Mucosa of stomach (tissue), 1 donor: ENCODE measurements at regions not wholly inside any gene's neighbourhood (a gene's known extent, or its start where the extent isn't known, plus 50 kb on each side); places are given as distances from the start of the nearest gene placed in this dataset.
"Not testable (repeated sequence)": the region's sequence is repeated elsewhere in the genome, so short reads cannot be mapped to it uniquely, and the experiment has no call there.

Experiments
- H3K27me3 ChIP-seq: one replicate; pipeline ENCODE4 v1.7.0; 2013; ENCODE audit warnings: mild to moderate bottlenecking, low read length; ENCODE audit not compliant: control insufficient read depth, insufficient read depth
- H3K36me3 ChIP-seq: one replicate; pipeline ENCODE4 v1.7.0; 2013; ENCODE audit warnings: low read length; ENCODE audit not compliant: control insufficient read depth, insufficient read depth
- H3K4me1 ChIP-seq: one replicate; pipeline ENCODE4 v1.7.0; 2013; ENCODE audit warnings: mild to moderate bottlenecking, low read length; ENCODE audit not compliant: control insufficient read depth, insufficient read depth
- H3K4me3 ChIP-seq: one replicate; pipeline ENCODE4 v1.7.0; 2013; ENCODE audit warnings: low read length
- H3K9ac ChIP-seq: one replicate; pipeline ENCODE4 v1.7.0; 2013; ENCODE audit warnings: mild to moderate bottlenecking, low read length, moderate library complexity
- H3K9me3 ChIP-seq: one replicate; pipeline ENCODE4 v1.7.0; 2013; ENCODE audit warnings: mild to moderate bottlenecking, low read length, moderate library complexity; ENCODE audit not compliant: control insufficient read depth
- donor health status: Pancreatic carcinoma.

DNA sequence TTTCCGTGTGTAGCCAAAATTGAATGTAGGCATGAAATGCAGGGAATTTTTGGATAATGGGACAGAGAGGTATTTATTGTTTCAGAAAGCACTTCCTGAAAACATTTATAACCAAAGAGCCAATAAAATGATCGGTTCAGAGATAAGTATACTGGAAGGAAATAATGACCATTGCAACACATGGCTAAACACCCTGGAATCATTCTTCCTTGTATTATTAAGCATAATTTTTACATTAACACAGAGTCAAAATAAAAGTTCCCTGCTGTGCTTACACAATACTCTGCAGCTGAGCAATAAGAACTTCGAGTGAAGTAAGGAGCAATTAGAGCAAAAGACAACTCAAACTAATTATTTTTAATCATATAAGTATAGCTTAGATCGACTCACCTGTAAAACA, 648.3 kb downstream of the TNS3 start:
- Histone ChIP-seq H3K4me3 (no peak overlapping the region), H3K27me3 (no peaks in the 10 kb centered on the region), H3K36me3 (no peaks in the 10 kb centered on the region), H3K9ac (no peak overlapping the region), H3K4me1 (no peaks in the 10 kb centered on the region), H3K9me3 (no peaks in the 10 kb centered on the region)

GRCh38 chr7:46932676-46933424, 649.1 kb downstream of the TNS3 start:
- H3K4me3 ChIP-seq: no peak overlapping the region
- no peak overlapping the region for H3K9ac ChIP-seq
- H3K9me3 ChIP-seq: no peaks in the 10 kb centered on the region
- H3K27me3 ChIP-seq: no peaks in the 10 kb centered on the region
- H3K36me3 ChIP-seq: no peaks in the 10 kb centered on the region
- H3K4me1 ChIP-seq: no peaks in the 10 kb centered on the region

DNA sequence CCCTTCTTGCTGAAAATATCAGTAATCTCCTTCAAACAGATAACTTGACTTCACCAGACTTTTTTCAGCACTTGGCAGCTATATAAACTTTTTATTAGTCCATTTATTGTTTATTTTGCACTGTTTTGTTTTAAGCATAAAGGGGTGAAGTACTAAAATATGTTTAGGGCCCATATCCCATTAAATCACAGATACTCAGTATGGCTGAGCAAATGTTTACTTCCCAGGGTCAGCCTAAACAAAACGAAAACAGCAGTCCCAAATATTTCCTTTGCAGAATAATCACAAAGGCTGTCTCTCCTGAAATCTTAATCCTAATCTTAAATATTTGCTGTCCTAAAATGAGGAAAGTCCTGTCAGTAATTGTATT, 649.6 kb downstream of the TNS3 start:
- H3K9me3 ChIP-seq: no peaks in the 10 kb centered on the region
- no peak overlapping the region for H3K4me3 ChIP-seq
- H3K36me3 ChIP-seq: no peaks in the 10 kb centered on the region
- H3K27me3 ChIP-seq: no peaks in the 10 kb centered on the region
- no peaks in the 10 kb centered on the region for H3K4me1 ChIP-seq
- no peak overlapping the region for H3K9ac ChIP-seq

DNA sequence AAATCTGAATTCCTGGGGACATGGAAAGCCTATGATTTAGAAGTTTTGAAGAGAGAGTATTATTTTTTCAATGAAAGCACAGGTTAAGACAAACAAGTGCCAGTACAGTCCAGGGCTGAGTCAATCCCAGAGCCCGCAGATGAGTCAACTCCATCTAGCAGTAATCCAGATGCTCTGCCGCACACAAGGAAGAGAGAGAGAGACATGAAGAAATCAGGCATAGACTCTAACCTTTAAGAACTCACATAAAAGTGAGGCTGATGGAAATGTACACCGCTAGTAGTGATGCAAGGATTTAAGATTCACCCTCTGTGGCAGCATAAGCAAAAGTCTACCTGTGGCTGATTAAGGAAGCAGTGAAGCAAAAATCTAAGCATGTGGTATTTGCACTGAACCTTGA, 651.5 kb downstream of the TNS3 start:
- no peak overlapping the region for H3K9ac ChIP-seq
- H3K27me3 ChIP-seq: no peaks in the 10 kb centered on the region
- H3K4me3 ChIP-seq: no peak overlapping the region
- H3K4me1 ChIP-seq: no peaks in the 10 kb centered on the region
- no peaks in the 10 kb centered on the region for H3K9me3 ChIP-seq
- H3K36me3 ChIP-seq: no peaks in the 10 kb centered on the region

DNA sequence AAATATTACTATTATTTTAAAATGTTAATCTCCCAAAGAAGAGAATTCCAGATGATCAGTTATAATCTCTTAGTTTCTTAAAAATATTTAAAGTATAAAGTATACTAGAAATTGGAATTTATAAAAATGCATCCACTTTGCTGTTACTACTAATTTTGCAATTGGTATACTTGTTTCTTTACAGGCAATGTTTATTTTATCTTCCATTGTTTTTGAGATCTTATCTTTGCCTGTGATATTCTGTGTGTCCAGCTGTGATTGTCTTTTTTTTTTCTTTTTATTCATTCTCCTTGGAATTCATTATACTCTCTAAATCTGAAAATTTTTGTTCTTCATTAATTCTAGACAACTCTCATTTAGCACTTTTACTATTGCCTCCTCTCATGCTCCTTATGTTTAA, 652.6 kb downstream of the TNS3 start:
- no peak overlapping the region for H3K9ac ChIP-seq
- no peaks in the 10 kb centered on the region for H3K4me1 ChIP-seq
- H3K9me3 ChIP-seq: no peaks in the 10 kb centered on the region
- no peak overlapping the region for H3K4me3 ChIP-seq
- H3K27me3 ChIP-seq: no peaks in the 10 kb centered on the region
- no peaks in the 10 kb centered on the region for H3K36me3 ChIP-seq

DNA sequence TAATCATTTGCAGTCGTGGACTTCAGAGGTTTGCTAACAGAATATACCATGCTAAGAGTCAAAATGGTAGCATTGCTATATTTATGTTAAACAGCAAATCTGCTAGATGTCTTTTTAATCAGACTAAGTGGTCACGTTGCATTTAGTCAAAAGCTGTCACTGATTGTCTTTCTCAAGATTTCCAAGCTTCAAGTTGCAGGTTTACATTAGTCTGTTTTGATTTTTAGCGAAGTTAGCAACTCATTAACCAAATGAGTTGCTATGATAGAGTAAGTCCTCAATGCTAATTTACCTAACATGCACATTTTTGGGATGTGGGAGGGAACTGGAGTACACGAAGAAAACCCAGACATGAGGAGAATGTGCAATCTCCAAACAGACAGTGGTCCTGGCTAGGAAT, 653.2 kb downstream of the TNS3 start:
- no peaks in the 10 kb centered on the region for H3K27me3 ChIP-seq
- H3K4me1 ChIP-seq: no peaks in the 10 kb centered on the region
- H3K9ac ChIP-seq: no peak overlapping the region
- H3K4me3 ChIP-seq: no peak overlapping the region
- no peaks in the 10 kb centered on the region for H3K9me3 ChIP-seq
- H3K36me3 ChIP-seq: no peaks in the 10 kb centered on the region

- Histone ChIP-seq H3K27me3 (no peaks in the 10 kb centered on the region), H3K4me3 (no peak overlapping the region), H3K36me3 (no peaks in the 10 kb centered on the region), H3K4me1 (no peaks in the 10 kb centered on the region), H3K9ac (no peak overlapping the region), H3K9me3 (no peaks in the 10 kb centered on the region)
Observed at GRCh38 chr7:46927131-46927810, 654.6 kb downstream of the TNS3 start.

DNA sequence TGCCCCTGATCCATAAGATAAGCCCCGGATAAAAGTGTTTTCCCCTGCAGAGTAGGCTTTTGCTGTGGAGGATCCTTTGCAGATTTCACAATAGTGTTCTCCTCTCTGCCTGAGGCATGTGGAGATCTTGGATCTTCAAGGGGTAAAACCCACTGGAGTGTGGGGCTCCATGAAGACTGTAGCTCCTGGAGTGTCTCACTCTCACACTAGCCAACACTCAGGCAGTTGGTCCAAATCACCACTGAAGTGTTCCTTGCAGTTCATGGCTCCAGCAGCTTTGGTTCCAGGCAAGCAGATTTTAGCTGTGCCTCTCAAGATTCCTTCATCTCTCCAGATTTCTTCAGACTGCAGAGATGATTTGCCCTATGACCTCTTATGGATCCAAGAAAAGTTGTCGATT, 665.3 kb downstream of the TNS3 start:
- H3K4me3 ChIP-seq: no peak overlapping the region

DNA sequence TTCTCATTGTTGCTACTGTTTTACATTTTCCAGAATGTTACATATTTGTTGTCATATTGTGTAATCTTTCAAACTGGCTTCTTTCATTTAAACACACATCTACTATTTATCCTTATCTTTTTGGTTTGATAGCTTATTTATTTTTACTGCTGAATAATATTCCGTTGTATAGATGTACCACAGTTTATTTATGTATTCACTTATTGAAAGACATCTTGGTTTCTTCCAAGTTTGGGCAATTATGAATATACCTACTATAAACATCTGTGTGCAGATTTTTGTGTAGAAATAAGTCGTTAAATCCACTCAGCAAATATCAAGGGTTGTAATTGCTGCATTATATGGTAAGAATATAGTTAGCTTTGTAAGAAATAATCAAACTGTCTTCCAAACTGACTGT, 669.2 kb downstream of the TNS3 start:
- H3K4me1 ChIP-seq: no peaks in the 10 kb centered on the region
- no peak overlapping the region for H3K9ac ChIP-seq
- H3K9me3 ChIP-seq: no peaks in the 10 kb centered on the region
- no peaks in the 10 kb centered on the region for H3K36me3 ChIP-seq
- H3K27me3 ChIP-seq: no peaks in the 10 kb centered on the region
- no peak overlapping the region for H3K4me3 ChIP-seq

More for the DNA sequence above, 665.3 kb downstream of the TNS3 start:
- Histone ChIP-seq H3K9ac (no peak overlapping the region), H3K9me3 (no peaks in the 10 kb centered on the region), H3K4me1 (no peaks in the 10 kb centered on the region), H3K27me3 (no peaks in the 10 kb centered on the region), H3K36me3 (no peaks in the 10 kb centered on the region)

DNA sequence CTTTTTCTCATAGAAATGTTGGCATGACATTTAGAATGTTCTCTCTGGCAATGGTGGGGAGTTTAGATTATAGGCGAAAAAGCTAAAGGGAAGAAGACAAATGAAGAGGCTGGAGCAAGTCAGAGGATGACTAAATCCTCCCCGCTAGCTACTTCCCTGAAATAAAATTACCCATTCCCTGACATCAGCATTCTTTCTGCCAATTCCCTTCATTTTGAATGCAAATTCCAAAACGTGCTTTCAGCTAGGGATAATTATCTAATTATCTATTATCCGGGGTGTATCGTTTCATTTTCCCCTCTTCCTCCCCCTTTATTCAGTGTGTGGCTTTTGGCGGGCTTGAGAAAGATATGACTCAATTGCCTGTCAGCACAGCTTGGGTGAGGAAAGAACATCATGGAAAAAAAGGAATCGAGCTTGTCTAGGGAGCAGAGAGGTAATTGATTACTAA, 672.3 kb downstream of the TNS3 start:
- H3K36me3 ChIP-seq: no peaks in the 10 kb centered on the region
- H3K9me3 ChIP-seq: no peaks in the 10 kb centered on the region
- H3K9ac ChIP-seq: no peak overlapping the region
- no peak overlapping the region for H3K4me3 ChIP-seq
- no peaks in the 10 kb centered on the region for H3K4me1 ChIP-seq
- no peaks in the 10 kb centered on the region for H3K27me3 ChIP-seq

- no peaks in the 10 kb centered on the region for H3K36me3 ChIP-seq
- H3K4me3 ChIP-seq: no peak overlapping the region
- H3K9ac ChIP-seq: no peak overlapping the region
- no peaks in the 10 kb centered on the region for H3K4me1 ChIP-seq
- H3K9me3 ChIP-seq: no peaks in the 10 kb centered on the region
- no peaks in the 10 kb centered on the region for H3K27me3 ChIP-seq
Observed at GRCh38 chr7:46908770-46909169, 673.1 kb downstream of the TNS3 start.

DNA sequence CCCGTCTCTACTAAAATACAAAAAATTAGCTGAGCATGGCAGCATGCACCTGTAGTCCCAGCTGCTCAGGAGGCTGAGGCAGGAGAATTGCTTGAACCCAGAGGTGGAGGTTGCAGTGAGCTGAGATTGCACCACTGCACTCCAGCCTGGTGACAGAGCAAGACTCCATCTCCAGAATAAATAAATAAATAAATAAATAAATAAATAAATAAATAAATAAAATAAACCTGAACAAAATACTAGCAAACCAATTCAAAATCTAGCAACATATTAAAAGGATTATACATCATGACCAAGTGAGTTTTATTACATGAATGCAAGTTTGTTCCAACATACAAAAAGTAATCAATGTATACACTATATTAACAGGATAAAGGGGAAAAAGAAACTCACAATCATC, 677.4 kb downstream of the TNS3 start:
- H3K36me3 ChIP-seq, H3K9ac ChIP-seq, H3K4me3 ChIP-seq, H3K9me3 ChIP-seq, H3K4me1 ChIP-seq, H3K27me3 ChIP-seq: not testable (repeated sequence)
